HCT116 (cell line): ENCODE measurements at regions not wholly inside any gene's neighbourhood (a gene's known extent, or its start where the extent isn't known, plus 50 kb on each side); places are given as distances from the start of the nearest gene placed in this dataset.

ENCODE experiments used
- ATAC-seq: fragments of 200-7000 bp; cut with Tn5 transposase; 2 replicates; pipeline ENCODE4 v1.9.1; 2020; ENCODE audit warnings: mild to moderate bottlenecking, moderate library complexity
- BruUV-seq: library from RNA; stranded (reverse); fragments of 400-500 nt; replicated peaks from 2 replicates; lab custom pipeline; 2021; lab: Mats Ljungman, UMichigan
- CTCF ChIA-PET: fragments of 300-600 bp; sonication (Branson Sonifier 250); formaldehyde crosslinking; loops from one replicate; lab custom pipeline; 2021; ENCODE audit warnings: antibody characterized with exemption; lab: Charles Lee
- POLR2A ChIA-PET: fragments of 300-600, 350-600 bp; sonication (Branson Sonifier 250); formaldehyde crosslinking; loops from one replicate; lab custom pipeline; 2021; ENCODE audit warnings: antibody characterized with exemption; lab: Charles Lee
- RAD21 ChIA-PET, 2 experiments: fragments of 300-600 bp; sonication (Branson Sonifier 250); formaldehyde crosslinking; loops; one replicate each; lab custom pipeline; 2023; ENCODE audit warnings: low total read pairs in 2 of 2; ENCODE audit not compliant: uncharacterized antibody in 2 of 2, unreplicated experiment in 2 of 2, low non-redundant PET in 1 of 2; lab: Charles Lee
- DNase-seq: peaks from one replicate; pipeline ENCODE4 v3.0.0-alpha.2; 2010; ENCODE audit warnings: low read depth, low spot score
- H2AFZ ChIP-seq: fragments of 200-600 bp; shearing (Covaris generic), sonication (generic); 2 replicates; pipeline ENCODE4 v1.6.1; 2017; ENCODE audit warnings: low read depth, mixed run types, mixed read lengths, antibody characterized with exemption, low read length; ENCODE audit not compliant: poor library complexity, severe bottlenecking
- H3K27ac ChIP-seq: 2 replicates; pipeline ENCODE4 v1.5.1; 2012; ENCODE audit warnings: low read depth, low read length
- H3K27me3 ChIP-seq: fragments of 200-600 bp; sonication (generic); 2 replicates; pipeline ENCODE4 v1.6.1; 2016; ENCODE audit warnings: mixed run types, low read length, mixed read lengths; ENCODE audit not compliant: insufficient read depth
- H3K36me3 ChIP-seq, 2 experiments: fragments of 200-500 bp in 1 of 2; fragments of 200-600 bp in 1 of 2; sonication (Bioruptor generic) in 1 of 2; sonication (generic) in 1 of 2; 2 replicates each; pipeline versions ENCODE4 v1.5.1 to v1.6.1; 2014 to 2016; ENCODE audit warnings: low read length in 2 of 2, inconsistent platforms in 1 of 2, mixed read lengths in 1 of 2, mixed run types in 1 of 2; ENCODE audit not compliant: insufficient read depth in 2 of 2, control insufficient read depth in 1 of 2
- H3K4me1 ChIP-seq, 2 experiments: fragments of 200-600 bp in 1 of 2; sonication (generic) in 1 of 2; 2 replicates each; pipeline versions ENCODE4 v1.5.1 to v1.6.1; 2012 to 2017; ENCODE audit warnings: low read length in 2 of 2, inconsistent platforms in 1 of 2, mild to moderate bottlenecking in 1 of 2, mixed read lengths in 1 of 2, mixed run types in 1 of 2, moderate library complexity in 1 of 2; ENCODE audit not compliant: insufficient read depth in 2 of 2, control insufficient read depth in 1 of 2
- H3K4me2 ChIP-seq: fragments of 200-600 bp; sonication (generic); 2 replicates; pipeline ENCODE4 v1.6.1; 2017; ENCODE audit warnings: mixed run types, low read length, mixed read lengths
- H3K4me3 ChIP-seq, 2 experiments: fragments of 200-600 bp in 1 of 2; sonication (generic) in 1 of 2; replicated peaks in 1 of 2; 2 replicates each; pipeline ENCODE4 v1.5.1; 2011 to 2016; ENCODE audit warnings: low read length in 2 of 2, control low read depth in 1 of 2, low read depth in 1 of 2, mild to moderate bottlenecking in 1 of 2, mixed read lengths in 1 of 2, mixed run types in 1 of 2
- H3K79me2 ChIP-seq: fragments of 200-600 bp; sonication (generic); 2 replicates; pipeline ENCODE4 v1.6.1; 2017; ENCODE audit warnings: mild to moderate bottlenecking, mixed run types, low read length, moderate library complexity, mixed read lengths; ENCODE audit not compliant: insufficient read depth
- H3K9ac ChIP-seq: fragments of 200-600 bp; sonication (generic); 2 replicates; pipeline ENCODE4 v1.6.1; 2016; ENCODE audit warnings: low read length, mixed read lengths
- H3K9me2 ChIP-seq: fragments of 200-600 bp; sonication (generic), shearing (Covaris generic); 2 replicates; pipeline ENCODE4 v1.6.1; 2017; ENCODE audit warnings: mixed run types, mild to moderate bottlenecking, moderate library complexity; ENCODE audit not compliant: insufficient read depth
- H3K9me3 ChIP-seq, 2 experiments: fragments of 200-500 bp in 1 of 2; fragments of 200-600 bp in 1 of 2; sonication (Bioruptor generic) in 1 of 2; sonication (generic) in 1 of 2; 2 replicates each; pipeline ENCODE4 v1.6.1; 2014 to 2017; ENCODE audit warnings: low read length in 2 of 2, mixed read lengths in 2 of 2, inconsistent platforms in 1 of 2, low read depth in 1 of 2, mild to moderate bottlenecking in 1 of 2, mixed run types in 1 of 2, moderate library complexity in 1 of 2; ENCODE audit not compliant: control insufficient read depth in 1 of 2, insufficient read depth in 1 of 2
- H4K20me1 ChIP-seq: fragments of 200-600 bp; sonication (generic), shearing (Covaris generic); 2 replicates; pipeline ENCODE4 v1.6.1; 2017; ENCODE audit warnings: mixed run types, mild to moderate bottlenecking, moderate library complexity; ENCODE audit not compliant: insufficient read depth
- ATF3 ChIP-seq: IDR thresholded peaks from 2 replicates; pipeline ENCODE4 v1.6.1; 2012
- CBX3 ChIP-seq: IDR thresholded peaks from 2 replicates; pipeline ENCODE4 v1.6.1; 2012; ENCODE audit warnings: low read depth
- CTCF ChIP-seq, 3 experiments: fragments of 200-600 bp in 1 of 3; sonication (generic) in 1 of 3; IDR thresholded peaks in 2 of 3; conservative IDR thresholded peaks in 1 of 3; 2 replicates each; pipeline ENCODE4 v1.5.1; 2012 to 2017; ENCODE audit warnings: low read depth in 2 of 3, low read length in 2 of 3, antibody characterized with exemption in 1 of 3, borderline replicate concordance in 1 of 3, control low read depth in 1 of 3, mild to moderate bottlenecking in 1 of 3, mixed read lengths in 1 of 3, mixed run types in 1 of 3, moderate library complexity in 1 of 3; ENCODE audit not compliant: insufficient read depth in 1 of 3
- EZH2 ChIP-seq: fragments of 200-600 bp; sonication (generic); IDR thresholded peaks from 2 replicates; pipeline ENCODE4 v1.6.1; 2017; ENCODE audit warnings: antibody characterized with exemption, mixed run types
- EZH2phosphoT487 ChIP-seq: fragments of 200-600 bp; IDR thresholded peaks from 2 replicates; pipeline ENCODE4 v1.6.1; 2018; ENCODE audit warnings: antibody characterized with exemption, borderline replicate concordance
- FOSL1 ChIP-seq: IDR thresholded peaks from 2 replicates; pipeline ENCODE4 v1.6.1; 2012; ENCODE audit warnings: low read depth
- JUND ChIP-seq: IDR thresholded peaks from 2 replicates; pipeline ENCODE4 v1.6.1; 2012
- POLR2AphosphoS5 ChIP-seq: IDR thresholded peaks from 2 replicates; pipeline ENCODE4 v1.6.1; 2011; ENCODE audit warnings: mild to moderate bottlenecking, low read depth, low read length, moderate library complexity
- SRF ChIP-seq: IDR thresholded peaks from 2 replicates; pipeline ENCODE4 v1.6.1; 2012; ENCODE audit warnings: low read depth
- YY1 ChIP-seq: IDR thresholded peaks from 2 replicates; pipeline ENCODE4 v1.6.1; 2011; ENCODE audit warnings: low read length, low read depth, moderate library complexity, mild to moderate bottlenecking; ENCODE audit not compliant: insufficient replicate concordance; ENCODE audit errors: extremely low read depth
- intact Hi-C: fragments of 100-400 bp; cut with micrococcal nuclease; formaldehyde crosslinking; loops from 2 replicates; pipeline ENCODE4 v1.10.0; 2022

- CTCF ChIA-PET, result no interaction called here
- Histone ChIP-seq H3K4me2 (no peak overlapping the region), H3K4me3 (no peak overlapping the region), H3K79me2 (no peaks in the 10 kb centered on the region), H3K27ac (no peak overlapping the region), H3K9me3 (peaks cover 4 to 31% of the 10 kb centered on the region in 2 experiments; a peak in 2 of 4 replicates), H3K9ac (no peak overlapping the region)
- no peak for DNase-seq
- intact Hi-C loops, result no loop called here
- TF ChIP-seq YY1 (no peak), ATF3 (no peak), CTCF (IDR thresholded peaks at IDR 0.05 in 2 of 3, conservative IDR thresholded peaks at IDR 0.05 in 1 of 3; ENCODE audit: borderline replicate concordance in 1 of 3, insufficient read depth in 1 of 3, low read depth in 2 of 3, low read length in 2 of 3) (no peak), CBX3 (no peak), JUND (no peak), SRF (no peak), POLR2AphosphoS5 (no peak), EZH2phosphoT487 (no peak), FOSL1 (no peak), EZH2 (no peak)
- TF ChIP-seq, all 23 proteins: peak for 0
- Histone ChIP-seq H4K20me1 (no peaks in the 10 kb centered on the region), H2AFZ (no peak overlapping the region), H3K36me3 (no peaks in the 10 kb centered on the region), H3K9me2 (no peaks in the 10 kb centered on the region), H3K4me1 (no peaks in the 10 kb centered on the region), H3K27me3 (no peaks in the 10 kb centered on the region)
- ChIA-PET POLR2A (no interaction called here), RAD21 (no interaction called here)
- no TSS peak for BruUV-seq
- ATAC-seq, result no peak
Observed at GRCh38 chr12:126182619-126183236, 1117.5 kb downstream of the AACS start.
